ENCODE measurements at regions not wholly inside any gene's neighbourhood (a gene's known extent, or its start where the extent isn't known, plus 50 kb on each side); places are given as distances from the start of the nearest gene placed in this dataset.

- H3K4me1 Mint-ChIP-seq = peaks cover 38% of the 10 kb centered on the region
- H3F3A ChIP-seq (ENCODE audit: low read depth) = no peaks in the 10 kb centered on the region
- H3K27ac ChIP-seq = no peak overlapping the region
Measured at GRCh38 chr18:45519411-45520280, 95.6 kb upstream of the SLC14A2 start.

GRCh38 chr18:45521136-45521535 lies 94.1 kb upstream of the SLC14A2 start:
- no peak overlapping the region for H3K9ac ChIP-seq
- no peaks in the 10 kb centered on the region for H3K36me3 ChIP-seq
- Mint-ChIP-seq H3K9me3 (peaks cover 3% of the 10 kb centered on the region), H3K27me3 (ENCODE audit: insufficient read depth, low read depth) (no peaks in the 10 kb centered on the region), H3K27ac (no peak overlapping the region), H3K4me1 (peaks cover 27% of the 10 kb centered on the region), H3K4me3 (no peak overlapping the region), H3K36me3 (no peaks in the 10 kb centered on the region)
- H4K20me1 ChIP-seq (ENCODE audit: low read depth) = no peaks in the 10 kb centered on the region
- H3K27ac ChIP-seq = no peak overlapping the region
- no peaks in the 10 kb centered on the region for H3K27me3 ChIP-seq
- TF ChIP-seq EZH2 (IDR thresholded peaks at IDR 0.05) = no peak
- TF ChIP-seq CTCF (IDR thresholded peaks at IDR 0.05) = no peak
- TF ChIP-seq EZH2phosphoT487 (IDR thresholded peaks at IDR 0.05) = no peak
- no peaks in the 10 kb centered on the region for H3K79me2 ChIP-seq (ENCODE audit: low read depth)
- H3K4me2 ChIP-seq = no peak overlapping the region
- no peaks in the 10 kb centered on the region for H3F3A ChIP-seq (ENCODE audit: low read depth)
- peaks cover 10% of the 10 kb centered on the region for H3K4me1 ChIP-seq
- DNase-seq (ENCODE audit: low spot score) = no peak
- no peaks in the 10 kb centered on the region for H3K9me3 ChIP-seq (ENCODE audit: low read depth)
- no peak overlapping the region for H3K4me3 ChIP-seq
- no peak overlapping the region for H2AFZ ChIP-seq (replicated peaks)

More at GRCh38 chr18:45519411-45520280, 95.6 kb upstream of the SLC14A2 start:
- Histone ChIP-seq H3K9me3 (ENCODE audit: low read depth) (no peaks in the 10 kb centered on the region), H3K36me3 (no peaks in the 10 kb centered on the region), H4K20me1 (ENCODE audit: low read depth) (no peaks in the 10 kb centered on the region), H2AFZ (replicated peaks) (no peak overlapping the region), H3K9ac (no peak overlapping the region), H3K79me2 (ENCODE audit: low read depth) (no peaks in the 10 kb centered on the region), H3K4me1 (peaks cover 19% of the 10 kb centered on the region), H3K27me3 (no peaks in the 10 kb centered on the region), H3K4me3 (no peak overlapping the region), H3K4me2 (no peak overlapping the region)
- H3K27me3 Mint-ChIP-seq (ENCODE audit: insufficient read depth, low read depth) = no peaks in the 10 kb centered on the region
- no peak for DNase-seq (ENCODE audit: low spot score)
- peaks cover 3% of the 10 kb centered on the region for H3K9me3 Mint-ChIP-seq
- no peak overlapping the region for H3K4me3 Mint-ChIP-seq
- H3K36me3 Mint-ChIP-seq = no peaks in the 10 kb centered on the region
- TF ChIP-seq EZH2 (IDR thresholded peaks at IDR 0.05) (no peak), EZH2phosphoT487 (IDR thresholded peaks at IDR 0.05) (no peak), CTCF (IDR thresholded peaks at IDR 0.05) (no peak)
- H3K27ac Mint-ChIP-seq = no peak overlapping the region

GRCh38 chr18:45521777-45522176 lies 93.5 kb upstream of the SLC14A2 start:
- no peak overlapping the region for H3K27ac ChIP-seq
- Mint-ChIP-seq H3K9me3 (peaks cover 3% of the 10 kb centered on the region), H3K4me1 (peaks cover 21% of the 10 kb centered on the region), H3K27ac (no peak overlapping the region), H3K4me3 (no peak overlapping the region), H3K27me3 (ENCODE audit: insufficient read depth, low read depth) (no peaks in the 10 kb centered on the region), H3K36me3 (no peaks in the 10 kb centered on the region)
- no peak overlapping the region for H3K9ac ChIP-seq
- H2AFZ ChIP-seq (replicated peaks) = no peak overlapping the region
- no peaks in the 10 kb centered on the region for H3F3A ChIP-seq (ENCODE audit: low read depth)
- DNase-seq (ENCODE audit: low spot score) = no peak
- TF ChIP-seq CTCF (IDR thresholded peaks at IDR 0.05) (no peak), EZH2phosphoT487 (IDR thresholded peaks at IDR 0.05) (no peak), EZH2 (IDR thresholded peaks at IDR 0.05) (no peak)
- no peaks in the 10 kb centered on the region for H3K27me3 ChIP-seq
- H3K4me3 ChIP-seq = no peak overlapping the region
- no peaks in the 10 kb centered on the region for H4K20me1 ChIP-seq (ENCODE audit: low read depth)
- H3K79me2 ChIP-seq (ENCODE audit: low read depth) = no peaks in the 10 kb centered on the region
- peaks cover 9% of the 10 kb centered on the region for H3K4me1 ChIP-seq
- H3K9me3 ChIP-seq (ENCODE audit: low read depth) = no peaks in the 10 kb centered on the region
- no peaks in the 10 kb centered on the region for H3K36me3 ChIP-seq
- H3K4me2 ChIP-seq = no peak overlapping the region
